Activated CD4-positive, alpha-beta T cell treated with anti-CD3 and anti-CD28 coated beads, Interleukin-10, Interleukin-2, amounts not matched to agents 100 ng/mL and 50 ng/mL, durations not matched to agents 16 hours and 8 hours (primary cell): ENCODE measurements at regions not wholly inside any gene's neighbourhood (a gene's known extent, or its start where the extent isn't known, plus 50 kb on each side); places are given as distances from the start of the nearest gene placed in this dataset.

Experiments
- DNase-seq: peaks from one replicate; pipeline ENCODE4 v3.0.0-alpha.2; 2020

GRCh38 chr5:8050616-8051175 is 181.7 kb downstream of the MTRR start:
- DNase-seq = no peak

- no peak for DNase-seq
These were observed 184.3 kb downstream of the MTRR start for GRCh38 chr5:8053270-8053669.

GRCh38 chr5:8057769-8058168 is 188.8 kb downstream of the MTRR start:
- DNase-seq = no peak

- no peak for DNase-seq
These were observed 189.8 kb downstream of the MTRR start for GRCh38 chr5:8058616-8059190.

GRCh38 chr5:8059337-8059736 is 190.4 kb downstream of the MTRR start:
- no peak for DNase-seq

GRCh38 chr5:8060235-8060952 is 191.4 kb downstream of the MTRR start:
- no peak for DNase-seq

GRCh38 chr5:8060953-8061429 is 192.0 kb downstream of the MTRR start:
- DNase-seq = no peak

- no peak for DNase-seq
These were observed 193.6 kb downstream of the MTRR start for GRCh38 chr5:8062521-8062920.

- DNase-seq = no peak
These were observed 199.1 kb downstream of the MTRR start for GRCh38 chr5:8068078-8068477.

GRCh38 chr5:8070138-8070537 is 201.2 kb downstream of the MTRR start:
- no peak for DNase-seq

GRCh38 chr5:8079056-8079455 is 210.1 kb downstream of the MTRR start:
- DNase-seq = no peak

- DNase-seq = no peak
These were observed 212.2 kb downstream of the MTRR start for GRCh38 chr5:8081179-8081578.

- no peak for DNase-seq
These were observed 224.7 kb downstream of the MTRR start for GRCh38 chr5:8093669-8094068.

GRCh38 chr5:8094304-8094703 is 225.4 kb downstream of the MTRR start:
- no peak for DNase-seq

- DNase-seq = no peak
These were observed 228.2 kb downstream of the MTRR start for GRCh38 chr5:8097146-8097545.

- no peak for DNase-seq
These were observed 229.1 kb downstream of the MTRR start for GRCh38 chr5:8098081-8098480.

- DNase-seq = no peak
These were observed 233.8 kb downstream of the MTRR start for GRCh38 chr5:8102714-8103113.

GRCh38 chr5:8114597-8115266 is 245.8 kb downstream of the MTRR start:
- no peak for DNase-seq

- DNase-seq = no peak
These were observed 254.6 kb downstream of the MTRR start for GRCh38 chr5:8123559-8123958.

GRCh38 chr5:8134609-8135008 is 265.7 kb downstream of the MTRR start:
- no peak for DNase-seq

GRCh38 chr5:8135742-8136141 is 266.8 kb downstream of the MTRR start:
- no peak for DNase-seq

GRCh38 chr5:8136271-8136670 is 267.3 kb downstream of the MTRR start:
- DNase-seq = no peak

- no peak for DNase-seq
These were observed 269.1 kb downstream of the MTRR start for GRCh38 chr5:8137941-8138550.

GRCh38 chr5:8138884-8139283 is 269.9 kb downstream of the MTRR start:
- no peak for DNase-seq
